ENCODE measurements at regions not wholly inside any gene's neighbourhood (a gene's known extent, or its start where the extent isn't known, plus 50 kb on each side); places are given as distances from the start of the nearest gene placed in this dataset.

GRCh38 chrX:14356401-14356800 lies 172.9 kb upstream of the GLRA2 start:
- TF ChIP-seq EZH2 (IDR thresholded peaks at IDR 0.05; ENCODE audit: borderline replicate concordance, insufficient read depth, low read depth, low read length, poor library complexity, severe bottlenecking) (no peak), CTCF (IDR thresholded peaks at IDR 0.05) (no peak)

Measured in B cell (primary cell).